Right lobe of liver (tissue), 4 donors: ENCODE measurements at regions not wholly inside any gene's neighbourhood (a gene's known extent, or its start where the extent isn't known, plus 50 kb on each side); places are given as distances from the start of the nearest gene placed in this dataset.

ENCODE experiments used
- CTCF ChIP-seq, 4 donors: fragments of 200-600 bp in 3 of 4; fragments of 450-650 bp in 1 of 4; IDR thresholded peaks; one replicate each; pipeline versions ENCODE4 v1.5.1 to v1.8.0; 2016 to 2022; ENCODE audit warnings: antibody characterized with exemption in 4 of 4, mild to moderate bottlenecking in 2 of 4
- POLR2A ChIP-seq: fragments of 450-650 bp; IDR thresholded peaks from one replicate; pipeline ENCODE4 v1.6.1; 2017; ENCODE audit warnings: antibody characterized with exemption, mild to moderate bottlenecking
- donor health status: DM: no; HTN: no; CAD: no.
- donor health status: DM: no; HTN: no; CAD: no.
- donor health status: DM: no; HTN: yes; CAD: no.

- TF ChIP-seq CTCF (IDR thresholded peaks at IDR 0.05) (no peak), POLR2A (no peak)
Measured at GRCh38 chr4:57410331-57411052, 300.3 kb upstream of the IGFBP7 start.
